ENCODE measurements at regions not wholly inside any gene's neighbourhood (a gene's known extent, or its start where the extent isn't known, plus 50 kb on each side); places are given as distances from the start of the nearest gene placed in this dataset.

GRCh38 chr9:11338130-11338529 lies 725.3 kb upstream of the PTPRD start:
- TF ChIP-seq CTCF (IDR thresholded peaks at IDR 0.05; ENCODE audit: control insufficient read depth, insufficient read depth, low read depth, low read length, missing control alignments): no peak
- no peak overlapping the region for H3K4me3 ChIP-seq (ENCODE audit: control insufficient read depth, low read depth, low read length)
- DNase-seq (ENCODE audit: low read depth): no peak

GRCh38 chr9:11340654-11341053 lies 727.9 kb upstream of the PTPRD start:
- DNase-seq (ENCODE audit: low read depth): no peak
- H3K4me3 ChIP-seq (ENCODE audit: control insufficient read depth, low read depth, low read length): no peak overlapping the region
- TF ChIP-seq CTCF (IDR thresholded peaks at IDR 0.05; ENCODE audit: control insufficient read depth, insufficient read depth, low read depth, low read length, missing control alignments): no peak

GRCh38 chr9:11347437-11347836 lies 734.6 kb upstream of the PTPRD start:
- no peak overlapping the region for H3K4me3 ChIP-seq (ENCODE audit: control insufficient read depth, low read depth, low read length)
- DNase-seq (ENCODE audit: low read depth): no peak
- no peak for TF ChIP-seq CTCF (IDR thresholded peaks at IDR 0.05; ENCODE audit: control insufficient read depth, insufficient read depth, low read depth, low read length, missing control alignments)

GRCh38 chr9:11348366-11348765 lies 735.6 kb upstream of the PTPRD start:
- no peak for TF ChIP-seq CTCF (IDR thresholded peaks at IDR 0.05; ENCODE audit: control insufficient read depth, insufficient read depth, low read depth, low read length, missing control alignments)
- no peak for DNase-seq (ENCODE audit: low read depth)
- H3K4me3 ChIP-seq (ENCODE audit: control insufficient read depth, low read depth, low read length): no peak overlapping the region

GRCh38 chr9:11349187-11349586 lies 736.4 kb upstream of the PTPRD start:
- DNase-seq (ENCODE audit: low read depth): no peak
- H3K4me3 ChIP-seq (ENCODE audit: control insufficient read depth, low read depth, low read length): no peak overlapping the region
- no peak for TF ChIP-seq CTCF (IDR thresholded peaks at IDR 0.05; ENCODE audit: control insufficient read depth, insufficient read depth, low read depth, low read length, missing control alignments)

GRCh38 chr9:11352612-11353011 lies 739.8 kb upstream of the PTPRD start:
- no peak overlapping the region for H3K4me3 ChIP-seq (ENCODE audit: control insufficient read depth, low read depth, low read length)
- no peak for TF ChIP-seq CTCF (IDR thresholded peaks at IDR 0.05; ENCODE audit: control insufficient read depth, insufficient read depth, low read depth, low read length, missing control alignments)
- no peak for DNase-seq (ENCODE audit: low read depth)

GRCh38 chr9:11356067-11356466 lies 743.3 kb upstream of the PTPRD start:
- no peak for DNase-seq (ENCODE audit: low read depth)
- no peak overlapping the region for H3K4me3 ChIP-seq (ENCODE audit: control insufficient read depth, low read depth, low read length)
- TF ChIP-seq CTCF (IDR thresholded peaks at IDR 0.05; ENCODE audit: control insufficient read depth, insufficient read depth, low read depth, low read length, missing control alignments): no peak
